GM19438 (cell line): ENCODE measurements at regions not wholly inside any gene's neighbourhood (a gene's known extent, or its start where the extent isn't known, plus 50 kb on each side); places are given as distances from the start of the nearest gene placed in this dataset.
A peak's percentile ranks its signal among the peaks of the same experiment; 100 is the strongest.
"Not testable (repeated sequence)": the region's sequence is repeated elsewhere in the genome, so short reads cannot be mapped to it uniquely, and the experiment has no call there.

Experiments
- ATAC-seq: cut with Tn5 transposase; IDR thresholded peaks from one replicate; pipeline ENCODE4 v1.9.1; 2021; ENCODE audit warnings: low read depth; ENCODE audit not compliant: unreplicated experiment

- no peak for ATAC-seq
Observed at GRCh38 chr5:82525626-82526025, 247.5 kb upstream of the RPS23 start.

GRCh38 chr5:82523633-82524032 is 245.5 kb upstream of the RPS23 start:
- no peak for ATAC-seq

- ATAC-seq: no peak
Observed at GRCh38 chr5:82522897-82523296, 244.7 kb upstream of the RPS23 start.

GRCh38 chr5:82521431-82522051 is 243.4 kb upstream of the RPS23 start:
- ATAC-seq: no peak

GRCh38 chr5:82519558-82519957 is 241.4 kb upstream of the RPS23 start:
- ATAC-seq: no peak

GRCh38 chr5:82517544-82518075 is 239.5 kb upstream of the RPS23 start:
- no peak for ATAC-seq

- ATAC-seq: no peak
Observed at GRCh38 chr5:82513738-82514137, 235.6 kb upstream of the RPS23 start.

- peak; percentile 61 for ATAC-seq
Observed at GRCh38 chr5:82512025-82512424, 233.9 kb upstream of the RPS23 start.

- no peak for ATAC-seq
Observed at GRCh38 chr5:82511134-82511533, 233.0 kb upstream of the RPS23 start.

GRCh38 chr5:82509762-82510161 is 231.6 kb upstream of the RPS23 start:
- no peak for ATAC-seq

GRCh38 chr5:82506390-82506789 is 228.2 kb upstream of the RPS23 start:
- ATAC-seq: not testable (repeated sequence)

- ATAC-seq: no peak
Observed at GRCh38 chr5:82499725-82500244, 221.6 kb upstream of the RPS23 start.

- no peak for ATAC-seq
Observed at GRCh38 chr5:82497242-82497641, 219.1 kb upstream of the RPS23 start.

- no peak for ATAC-seq
Observed at GRCh38 chr5:82494942-82495341, 216.8 kb upstream of the RPS23 start.

- ATAC-seq: no peak
Observed at GRCh38 chr5:82493221-82493620, 215.1 kb upstream of the RPS23 start.

GRCh38 chr5:82491397-82491796 is 213.2 kb upstream of the RPS23 start:
- ATAC-seq: no peak

- no peak for ATAC-seq
Observed at GRCh38 chr5:82489683-82490082, 211.5 kb upstream of the RPS23 start.

- ATAC-seq: no peak
Observed at GRCh38 chr5:82487131-82487530, 209.0 kb upstream of the RPS23 start.

- ATAC-seq: no peak
Observed at GRCh38 chr5:82480331-82480730, 202.2 kb upstream of the RPS23 start.

GRCh38 chr5:82476155-82476554 is 198.0 kb upstream of the RPS23 start:
- ATAC-seq: no peak

- no peak for ATAC-seq
Observed at GRCh38 chr5:82473262-82473661, 195.1 kb upstream of the RPS23 start.

GRCh38 chr5:82470185-82470994 is 192.2 kb upstream of the RPS23 start:
- no peak for ATAC-seq
